Midbrain (tissue), 1 donor: ENCODE measurements at regions not wholly inside any gene's neighbourhood (a gene's known extent, or its start where the extent isn't known, plus 50 kb on each side); places are given as distances from the start of the nearest gene placed in this dataset.

Experiments used
- DNase-seq: peaks from one replicate; lab custom pipeline; 2025; lab: John Stamatoyannopoulos, UW

- DNase-seq: no peak
Observed at GRCh38 chr9:16243798-16244197, 626.7 kb downstream of the BNC2 start.

- DNase-seq: no peak
Observed at GRCh38 chr9:16245756-16246440, 624.6 kb downstream of the BNC2 start.

- no peak for DNase-seq
Observed at GRCh38 chr9:16246785-16247184, 623.7 kb downstream of the BNC2 start.

GRCh38 chr9:16247188-16247875, 623.1 kb downstream of the BNC2 start:
- no peak for DNase-seq

- DNase-seq: no peak
Observed at GRCh38 chr9:16248822-16249221, 621.6 kb downstream of the BNC2 start.

- no peak for DNase-seq
Observed at GRCh38 chr9:16252616-16253015, 617.9 kb downstream of the BNC2 start.

- no peak for DNase-seq
Observed at GRCh38 chr9:16254674-16255073, 615.8 kb downstream of the BNC2 start.

GRCh38 chr9:16255217-16255616, 615.3 kb downstream of the BNC2 start:
- no peak for DNase-seq

- no peak for DNase-seq
Observed at GRCh38 chr9:16257604-16258003, 612.9 kb downstream of the BNC2 start.

GRCh38 chr9:16258191-16258590, 612.3 kb downstream of the BNC2 start:
- DNase-seq: no peak

GRCh38 chr9:16258708-16259107, 611.8 kb downstream of the BNC2 start:
- DNase-seq: no peak

- no peak for DNase-seq
Observed at GRCh38 chr9:16262477-16263261, 607.8 kb downstream of the BNC2 start.

GRCh38 chr9:16265688-16266087, 604.8 kb downstream of the BNC2 start:
- DNase-seq: no peak

- DNase-seq: no peak
Observed at GRCh38 chr9:16266648-16267276, 603.7 kb downstream of the BNC2 start.

- no peak for DNase-seq
Observed at GRCh38 chr9:16267281-16268066, 603.0 kb downstream of the BNC2 start.

GRCh38 chr9:16268067-16268881, 602.2 kb downstream of the BNC2 start:
- no peak for DNase-seq

- DNase-seq: no peak
Observed at GRCh38 chr9:16271967-16272366, 598.5 kb downstream of the BNC2 start.

GRCh38 chr9:16272776-16273175, 597.7 kb downstream of the BNC2 start:
- no peak for DNase-seq

- DNase-seq: peak; percentile 65
Observed at GRCh38 chr9:16275795-16276624, 594.5 kb downstream of the BNC2 start.

GRCh38 chr9:16276866-16277265, 593.6 kb downstream of the BNC2 start:
- DNase-seq: no peak
